OCI-M1 (cell line): ENCODE measurements at regions not wholly inside any gene's neighbourhood (a gene's known extent, or its start where the extent isn't known, plus 50 kb on each side); places are given as distances from the start of the nearest gene placed in this dataset.

Source experiments
- DNase-seq: peaks from one replicate; lab custom pipeline; 2025; lab: John Stamatoyannopoulos, UW

DNA sequence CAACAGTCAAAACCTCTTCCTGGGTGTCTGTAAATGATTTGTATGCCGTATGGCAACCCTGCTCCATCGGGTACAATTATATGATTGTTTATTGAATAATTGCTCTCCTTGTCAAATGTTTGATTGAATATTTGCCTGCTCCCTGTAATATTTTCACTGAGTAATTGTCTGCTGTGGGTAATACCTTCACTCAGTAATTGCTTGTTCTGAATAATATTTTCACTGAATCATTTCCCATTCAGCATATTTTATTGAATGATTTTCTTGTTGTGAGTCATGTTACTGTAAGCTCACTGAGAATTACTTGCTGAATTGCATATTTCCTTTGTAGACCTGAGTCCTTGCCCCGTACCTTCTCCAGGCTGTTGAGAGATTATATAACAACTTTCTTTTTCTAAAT is 535.2 kb downstream of the METTL4 start:
- no peak for DNase-seq

DNA sequence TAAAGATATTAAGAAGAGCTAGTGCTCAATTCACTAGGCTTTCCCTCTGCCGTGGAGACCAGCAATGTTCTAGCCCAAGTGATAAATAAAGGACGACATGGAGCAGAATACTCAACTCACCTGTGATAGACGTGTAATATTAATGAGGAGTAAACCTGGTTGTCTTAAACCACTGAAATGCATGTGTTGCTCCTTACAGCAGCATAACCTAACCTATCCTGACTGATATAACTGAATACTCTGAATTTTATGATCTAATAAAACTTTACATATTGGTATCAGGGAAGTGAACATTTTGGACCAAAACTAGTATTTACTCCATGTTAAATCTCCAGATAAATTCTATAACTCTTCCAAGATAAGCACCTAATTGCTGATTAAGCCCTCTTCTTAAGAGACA is 531.0 kb downstream of the METTL4 start:
- no peak for DNase-seq

DNA sequence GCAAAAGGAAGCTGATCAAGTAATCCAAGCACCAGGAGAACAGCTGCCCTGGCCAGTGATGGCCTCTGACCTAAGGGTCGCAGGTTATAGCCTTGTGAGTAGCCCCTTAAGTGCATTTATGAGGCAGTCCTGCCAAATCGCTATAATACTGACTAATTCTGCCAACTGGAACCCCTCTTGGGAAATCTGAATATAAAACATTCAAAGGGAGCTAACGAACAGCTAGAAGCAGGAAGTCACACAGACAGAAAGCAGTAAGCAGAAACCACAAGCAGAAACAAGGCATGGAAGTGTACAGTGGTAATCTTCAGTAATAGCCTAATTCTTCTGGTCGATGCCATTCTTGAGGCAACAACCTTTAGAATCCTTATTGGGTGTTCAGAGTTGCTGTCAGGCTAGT is 521.3 kb downstream of the METTL4 start:
- peak; percentile 64 for DNase-seq

DNA sequence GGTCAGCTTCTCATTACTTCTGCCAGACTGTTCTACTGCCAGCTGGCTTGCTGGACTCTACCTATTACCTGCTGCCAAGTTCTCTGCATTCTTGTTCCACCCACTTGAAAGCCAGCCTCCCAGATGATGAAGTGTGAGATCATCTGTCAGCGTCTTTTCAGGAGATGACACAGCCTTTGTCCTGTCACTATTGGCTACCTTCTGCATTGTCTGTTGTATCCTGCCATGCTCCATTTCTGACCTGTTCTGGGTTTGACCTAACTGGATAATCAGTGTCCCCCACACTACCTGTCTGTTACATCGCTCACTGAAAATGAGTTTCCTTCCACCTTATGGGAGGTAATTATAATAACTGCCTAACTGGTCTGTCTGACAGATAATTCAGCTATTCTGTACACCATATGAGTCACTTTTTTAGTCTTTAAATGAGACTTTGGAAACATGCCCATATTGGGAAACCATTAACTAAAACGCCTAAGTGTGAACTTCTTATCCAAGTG is 520.6 kb downstream of the METTL4 start:
- peak; percentile 44 for DNase-seq

DNA sequence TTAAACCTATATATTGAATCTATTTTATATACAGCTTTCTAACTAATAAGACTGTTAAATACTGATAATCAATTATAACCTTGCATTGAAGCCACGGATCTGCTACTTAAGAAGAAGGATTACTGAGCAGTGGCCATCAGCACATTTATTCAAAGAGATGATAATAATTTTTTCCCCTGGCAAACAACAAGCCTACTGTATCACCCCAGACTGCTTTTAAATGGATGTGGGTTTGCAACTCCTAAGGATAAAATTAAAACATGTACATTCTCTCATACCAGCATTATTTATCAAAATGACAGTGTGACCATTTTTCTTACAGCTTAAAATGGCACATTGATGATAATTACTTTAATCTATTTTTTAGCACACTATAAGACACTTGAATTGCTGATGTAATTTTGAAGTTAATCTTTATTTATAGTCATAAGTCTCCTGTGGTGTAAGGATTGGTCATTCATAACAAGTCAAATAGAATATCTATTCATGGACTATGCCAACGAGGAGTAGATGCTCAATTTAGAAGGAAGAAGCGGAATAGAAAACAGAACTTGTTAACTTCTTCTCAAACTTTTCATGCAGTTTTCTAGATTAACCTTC is 517.7 kb downstream of the METTL4 start:
- DNase-seq: no peak

DNA sequence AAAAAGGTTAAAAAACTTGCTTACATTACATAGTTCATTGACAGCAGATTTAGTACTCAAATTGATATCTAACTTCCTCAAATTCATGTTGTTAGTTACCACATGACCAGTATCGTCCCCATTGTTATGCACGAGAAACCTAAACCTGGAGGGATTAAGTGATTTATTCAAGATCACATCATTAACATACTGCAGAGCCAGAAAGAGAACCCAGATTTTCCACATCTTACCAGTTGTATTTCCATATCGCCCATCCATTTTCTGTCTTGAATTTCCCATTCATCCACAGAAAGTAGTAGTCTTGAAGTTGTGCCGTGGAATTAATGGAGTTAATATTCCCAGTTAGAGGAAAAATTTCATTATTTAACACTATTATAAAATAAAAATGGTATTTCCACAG is 512.0 kb downstream of the METTL4 start:
- peak; percentile 15 for DNase-seq

DNA sequence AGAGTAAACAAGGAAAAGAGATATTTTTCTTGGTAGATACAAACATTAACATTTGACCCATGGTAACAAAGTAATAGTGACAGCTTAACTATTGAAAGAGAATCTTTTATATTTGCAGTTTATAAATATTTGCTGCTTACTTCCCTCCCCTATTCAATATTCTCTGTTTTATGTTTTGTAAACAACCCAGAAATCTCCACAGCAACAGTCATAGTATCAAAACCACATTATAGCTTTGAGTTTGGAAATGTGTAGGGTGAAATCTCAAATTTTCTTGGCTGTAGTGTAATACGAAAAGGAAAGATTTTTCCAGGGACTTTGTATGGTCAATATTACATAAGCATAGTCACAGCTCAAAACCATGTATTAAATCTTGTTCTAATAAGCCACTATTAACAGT is 511.2 kb downstream of the METTL4 start:
- no peak for DNase-seq

DNA sequence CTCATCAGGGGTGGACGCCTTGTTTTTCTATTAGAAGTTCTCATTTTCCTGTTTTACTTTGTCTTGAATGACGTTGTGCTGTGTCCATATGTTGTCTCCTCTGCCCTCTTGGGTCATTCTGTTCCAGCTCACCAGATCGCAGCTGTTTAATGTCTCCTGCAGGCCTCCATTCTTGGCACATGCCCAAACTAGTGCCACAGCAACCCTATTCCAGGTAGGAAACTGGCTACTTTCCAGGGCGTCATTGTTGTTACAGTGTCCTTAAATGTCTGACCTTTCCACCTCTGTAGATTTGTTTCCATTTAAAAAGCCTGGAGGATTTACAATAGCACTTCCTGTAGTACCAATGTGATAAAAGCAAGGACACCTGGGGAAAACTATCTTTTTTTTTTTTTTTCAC is 500.7 kb downstream of the METTL4 start:
- no peak for DNase-seq

DNA sequence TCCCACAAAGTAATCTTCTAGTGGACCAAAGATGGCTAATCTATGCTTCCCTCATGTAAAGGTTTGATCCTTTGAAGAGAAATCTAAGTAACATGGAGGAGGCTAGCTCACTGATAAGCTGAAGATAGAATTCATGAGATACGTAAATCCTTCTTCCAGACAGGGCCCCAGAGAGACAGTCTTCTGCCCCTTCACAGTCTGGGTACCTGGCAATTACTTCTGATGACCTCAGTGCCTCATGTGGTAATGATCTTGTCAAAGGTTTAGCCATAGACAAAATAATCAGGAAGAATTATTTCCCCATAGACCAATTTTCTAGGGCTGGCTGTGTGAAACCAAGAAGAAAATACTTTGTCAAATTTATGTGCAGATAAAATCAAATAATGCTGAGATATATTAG is 495.8 kb downstream of the METTL4 start:
- DNase-seq: peak; percentile 64

DNA sequence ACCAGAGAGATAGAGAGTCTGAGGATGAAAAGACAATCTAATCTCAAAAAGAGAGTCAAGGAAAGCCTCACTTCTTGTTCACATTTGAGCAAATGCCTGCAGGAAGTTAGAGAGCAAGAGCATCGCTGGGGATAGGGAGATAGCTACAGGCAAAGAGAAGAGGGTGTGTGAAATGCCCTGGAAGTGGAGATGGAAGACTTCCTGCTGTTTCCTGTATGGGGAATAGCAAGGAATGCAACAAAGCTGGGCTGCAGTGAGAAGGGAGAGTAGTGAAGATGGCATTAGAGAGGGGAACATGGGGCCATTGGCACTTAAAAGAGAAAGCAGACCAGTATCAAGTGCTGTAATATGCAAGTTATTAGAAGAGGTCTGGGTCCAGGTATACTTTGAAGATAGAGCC is 488.6 kb downstream of the METTL4 start:
- no peak for DNase-seq

DNA sequence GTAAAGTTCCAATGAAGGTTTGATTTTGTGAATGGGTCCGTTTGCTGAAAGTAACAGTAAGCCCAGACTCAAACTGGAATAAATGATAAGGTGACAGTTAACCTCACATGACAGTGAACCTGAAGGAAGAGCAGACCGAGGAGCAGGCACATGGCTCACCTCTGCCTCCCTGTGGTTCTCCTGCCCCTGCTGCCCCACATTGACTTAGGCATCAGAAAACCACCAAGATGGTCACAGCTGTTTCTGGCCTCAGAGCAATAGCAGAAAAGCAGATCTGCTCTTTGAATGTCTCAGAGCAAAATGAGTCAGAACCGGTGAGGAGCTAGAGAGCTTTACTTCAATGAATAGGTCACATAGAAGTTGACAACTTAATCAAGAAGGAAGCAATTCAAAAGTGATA is 487.6 kb downstream of the METTL4 start:
- DNase-seq: peak; percentile 87

DNA sequence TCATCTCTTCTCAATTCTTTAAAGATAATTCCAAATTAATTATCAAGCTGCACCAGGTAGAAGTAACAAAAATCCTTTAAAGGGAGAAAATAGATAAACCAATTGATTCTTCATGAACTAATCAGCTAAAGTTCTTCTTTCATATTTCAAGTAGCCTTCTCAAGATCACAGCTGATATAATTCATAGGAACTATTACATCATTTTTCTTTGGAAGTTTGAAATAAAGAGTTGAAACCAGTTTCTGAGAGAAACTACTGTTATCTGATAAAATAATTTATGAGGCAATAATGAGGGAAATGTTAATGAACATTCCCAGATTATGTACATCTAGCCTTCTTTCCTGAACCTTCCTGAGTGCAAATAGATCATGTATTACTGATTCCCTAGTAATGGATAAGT is 484.9 kb downstream of the METTL4 start:
- peak; percentile 30 for DNase-seq

DNA sequence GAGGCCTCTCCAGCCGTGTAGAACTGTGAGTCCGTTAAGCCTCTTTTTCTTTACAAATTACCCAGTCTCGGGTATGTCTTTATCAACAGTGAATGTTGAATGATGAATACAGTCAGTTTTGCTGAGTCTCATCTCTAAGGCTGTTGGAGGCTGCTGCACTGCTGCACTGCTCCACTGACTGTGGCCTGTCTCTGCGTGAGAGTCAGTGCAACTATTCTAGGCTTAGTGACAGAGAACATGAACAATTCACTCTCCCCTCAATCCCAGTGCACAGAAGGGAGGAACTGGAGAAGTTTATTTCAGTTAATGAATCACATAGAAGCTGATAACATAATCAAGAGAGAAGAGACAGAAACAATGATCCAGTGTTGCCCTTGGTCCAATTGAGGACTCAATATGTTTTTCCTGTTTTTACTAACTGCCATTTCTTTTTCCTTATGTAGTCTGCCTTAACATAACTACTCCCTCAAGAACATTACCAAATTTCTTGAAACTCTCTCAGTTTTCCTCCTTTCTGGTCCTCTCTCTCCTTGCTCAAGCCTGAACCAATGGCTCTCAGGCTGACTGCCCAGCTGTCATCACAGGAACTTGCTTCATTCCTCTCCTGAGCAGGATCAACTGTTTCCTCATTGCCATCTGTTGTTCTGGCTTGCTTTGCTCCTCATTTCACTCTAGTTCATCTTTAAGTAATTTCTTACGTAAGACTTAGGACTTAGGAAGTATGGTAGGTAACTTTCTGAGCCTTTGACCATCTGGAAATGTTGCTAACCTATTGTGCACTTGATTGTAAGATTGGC is 483.2 kb downstream of the METTL4 start:
- DNase-seq: no peak

DNA sequence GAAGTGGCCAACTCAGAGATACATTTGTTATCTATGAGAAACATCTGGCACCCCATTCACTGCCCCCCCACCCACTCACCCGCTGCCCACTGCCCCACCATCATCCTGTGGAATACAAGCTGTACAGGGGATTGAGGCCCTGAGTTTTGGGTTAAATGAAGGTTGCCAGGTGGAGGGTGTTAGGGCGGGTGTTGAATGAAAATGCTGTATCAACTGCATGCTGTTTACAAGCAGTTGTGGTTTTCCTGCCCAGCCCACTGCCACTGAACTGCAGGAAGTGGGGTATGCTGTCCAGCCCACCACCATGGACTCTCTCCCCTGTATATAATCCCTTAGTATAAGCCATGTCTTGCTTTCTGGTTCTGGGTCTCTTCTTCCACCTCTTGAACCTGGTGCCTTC is 481.9 kb downstream of the METTL4 start:
- no peak for DNase-seq

DNA sequence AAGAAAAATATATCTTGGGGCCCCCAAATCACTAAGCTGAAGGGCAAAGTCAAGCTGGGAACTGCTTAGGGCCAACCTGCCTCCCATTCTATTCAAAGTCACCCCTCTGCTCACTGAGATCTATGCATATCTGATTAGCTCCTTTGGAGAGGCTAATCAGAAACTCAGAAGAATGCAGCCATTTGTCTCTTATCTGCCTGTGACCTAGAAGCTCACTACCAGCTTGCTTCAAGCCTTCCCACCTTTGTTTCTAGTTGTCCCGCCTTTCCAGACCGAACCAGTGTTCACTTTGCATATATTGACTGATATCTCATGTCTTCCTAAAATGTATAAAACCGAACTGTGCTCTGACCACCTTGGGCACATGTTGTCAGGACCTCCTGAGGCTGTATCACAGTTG is 479.4 kb downstream of the METTL4 start:
- peak; percentile 15 for DNase-seq

DNA sequence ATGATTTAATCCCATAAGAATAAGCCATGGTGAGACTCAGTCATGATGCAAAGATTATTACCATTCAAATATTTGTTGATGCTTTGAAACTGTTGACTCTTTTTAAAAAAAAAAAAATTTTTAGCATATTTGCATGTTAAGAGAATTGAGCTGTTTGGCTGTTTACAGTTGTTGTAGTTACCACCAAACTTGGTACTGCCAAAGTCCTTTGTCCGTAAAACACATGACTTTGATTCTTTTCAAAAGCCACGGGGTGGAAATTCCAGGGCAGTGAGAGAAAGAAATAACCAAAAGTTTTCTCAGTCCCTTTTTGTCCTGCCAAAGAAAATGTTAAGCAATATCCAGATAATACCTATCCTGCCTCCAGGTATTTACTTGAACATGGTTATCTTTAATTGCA is 474.8 kb downstream of the METTL4 start:
- DNase-seq: no peak

DNA sequence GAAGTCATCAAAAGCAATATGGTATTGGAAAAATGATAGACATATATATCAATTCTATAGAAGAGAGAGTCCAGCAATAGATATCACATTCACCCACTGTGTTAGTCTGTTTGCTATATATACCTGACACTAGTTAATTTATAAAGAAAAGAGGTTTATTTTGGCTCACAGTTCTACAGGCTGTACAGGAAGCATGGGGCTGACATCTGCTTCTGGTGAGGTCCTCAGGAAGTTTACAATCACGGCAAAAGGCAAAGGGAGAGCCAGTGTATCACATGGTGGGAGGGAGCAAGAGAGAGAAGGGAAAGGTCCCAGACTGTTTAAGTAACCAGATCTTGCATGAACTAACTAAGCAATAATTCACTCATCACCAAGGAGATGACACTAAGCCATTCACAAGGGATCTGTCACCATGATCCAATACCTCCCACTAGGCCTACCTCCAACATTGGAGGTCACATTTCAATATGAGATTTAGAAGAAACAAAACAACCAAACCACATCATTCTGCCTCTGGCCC is 470.6 kb downstream of the METTL4 start:
- DNase-seq: no peak

DNA sequence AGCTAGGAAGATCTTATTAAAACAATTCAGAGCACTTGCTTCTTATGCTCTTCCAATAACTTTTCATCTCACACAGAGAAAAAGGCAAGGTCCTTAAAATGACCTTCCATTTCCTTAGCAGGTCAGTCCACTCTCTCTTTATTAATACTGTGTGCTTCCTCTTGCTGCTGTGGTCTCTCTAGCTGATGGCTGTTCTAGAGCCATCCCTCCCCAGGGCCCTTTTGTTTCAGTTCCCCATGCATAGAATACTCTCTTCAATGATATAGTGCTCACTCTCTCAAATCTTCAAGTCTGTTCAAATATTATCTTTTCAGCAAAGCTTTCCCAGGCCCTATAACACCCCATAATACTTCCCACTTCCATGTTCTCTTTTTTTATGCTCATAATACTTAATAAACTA is 469.3 kb downstream of the METTL4 start:
- no peak for DNase-seq

DNA sequence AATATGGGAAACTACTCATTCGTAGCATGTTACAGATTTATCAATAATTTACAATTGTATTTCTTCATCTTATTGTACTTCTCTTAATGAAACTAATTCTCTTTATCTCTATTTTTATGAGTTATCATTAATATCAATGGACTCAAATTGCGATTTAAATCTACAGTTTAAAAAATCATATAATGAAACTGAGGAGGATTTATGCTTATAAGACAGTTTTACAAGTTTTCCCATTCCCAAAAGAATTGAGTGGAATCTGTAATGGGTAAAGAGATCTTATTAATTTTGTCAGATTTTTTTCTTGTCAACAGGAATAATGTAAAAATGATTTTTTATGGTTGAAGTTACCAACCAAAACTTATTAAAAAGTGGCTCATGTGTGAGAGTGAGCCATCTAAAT is 468.0 kb downstream of the METTL4 start:
- no peak for DNase-seq

DNA sequence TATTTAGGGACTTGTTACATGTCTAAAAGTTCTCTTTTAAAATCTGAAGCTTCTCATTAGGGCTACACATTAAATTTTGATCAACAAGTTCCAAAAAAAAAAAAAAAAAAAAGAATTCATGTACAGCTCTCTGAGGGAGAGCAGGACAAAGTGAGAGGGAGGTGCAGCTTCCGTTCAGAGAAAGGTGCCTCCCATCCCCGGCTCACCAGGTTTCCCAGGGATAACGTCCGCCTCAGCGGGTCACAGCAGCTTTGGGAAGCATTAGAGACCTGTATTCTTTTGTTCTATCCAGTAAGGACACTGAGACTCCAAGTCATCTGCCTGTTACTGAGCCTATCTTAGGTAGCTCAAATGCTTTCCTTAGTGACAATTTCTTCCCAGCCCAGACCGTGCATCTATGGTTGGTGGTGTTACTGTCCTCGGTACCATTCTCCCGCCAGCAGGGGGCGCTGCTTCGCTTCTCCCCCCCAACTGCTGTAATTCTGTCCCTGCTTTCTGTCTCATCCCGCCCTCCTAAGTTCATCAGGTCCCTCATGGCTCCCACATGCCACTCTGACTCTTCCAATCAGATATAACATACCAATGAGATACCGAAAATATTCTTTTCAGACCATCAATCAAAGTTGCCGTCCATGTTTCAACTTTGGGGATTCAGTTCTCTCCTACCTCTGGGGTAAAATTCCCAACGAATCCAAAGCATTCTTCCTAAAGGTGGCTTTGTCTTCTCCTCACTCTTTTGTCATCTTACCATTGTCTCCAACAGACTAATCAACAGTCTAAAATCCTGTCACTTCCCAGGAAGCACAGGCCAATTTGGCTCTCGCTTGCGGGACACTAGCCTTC is 466.5 kb downstream of the METTL4 start:
- peak; percentile 81 for DNase-seq

DNA sequence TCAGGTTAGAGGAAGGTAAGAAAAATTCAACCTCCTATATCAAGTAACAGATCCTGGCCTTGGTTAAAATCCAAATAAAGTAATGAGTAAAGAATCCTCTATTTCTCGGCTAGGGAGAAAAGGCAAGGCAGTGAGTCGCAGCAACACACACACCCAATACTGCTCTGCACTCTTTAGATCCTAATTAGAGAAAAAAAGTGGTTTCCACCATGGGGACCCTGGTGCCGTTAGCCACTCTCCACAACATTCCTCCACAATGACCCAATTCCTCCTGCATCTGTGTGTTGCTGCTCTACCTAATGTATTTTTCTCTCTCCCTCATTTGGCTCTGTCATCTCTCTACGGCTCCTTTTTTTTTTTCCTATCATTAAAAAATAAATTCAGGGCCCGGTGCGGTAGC is 462.7 kb downstream of the METTL4 start:
- DNase-seq: no peak

DNA sequence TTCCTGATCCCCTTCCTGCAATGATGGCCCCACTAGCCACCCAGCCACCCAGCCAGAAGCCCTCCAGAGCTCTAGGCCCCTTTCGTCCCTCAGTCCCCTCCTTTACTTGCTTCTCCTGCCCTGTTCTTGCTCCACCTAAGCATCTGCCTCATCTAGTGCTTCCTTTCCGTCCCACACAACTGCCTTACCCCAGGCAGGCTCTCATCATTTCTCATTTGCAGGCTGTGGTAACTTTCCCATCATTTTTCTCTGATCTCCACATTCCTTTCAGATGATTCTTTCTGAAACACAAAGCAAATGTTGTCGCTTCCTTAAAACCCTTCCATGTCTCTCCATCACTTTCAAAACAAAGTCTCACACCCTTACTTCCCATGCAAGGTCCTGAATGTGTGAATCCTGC is 459.8 kb downstream of the METTL4 start:
- no peak for DNase-seq
